HG03066 (cell line): ENCODE measurements at regions not wholly inside any gene's neighbourhood (a gene's known extent, or its start where the extent isn't known, plus 50 kb on each side); places are given as distances from the start of the nearest gene placed in this dataset.
"Not testable (repeated sequence)": the region's sequence is repeated elsewhere in the genome, so short reads cannot be mapped to it uniquely, and the experiment has no call there.

Experiments used
- ATAC-seq: cut with Tn5 transposase; IDR thresholded peaks from one replicate; pipeline ENCODE4 v1.9.1; 2021; ENCODE audit warnings: low read depth; ENCODE audit not compliant: unreplicated experiment

DNA sequence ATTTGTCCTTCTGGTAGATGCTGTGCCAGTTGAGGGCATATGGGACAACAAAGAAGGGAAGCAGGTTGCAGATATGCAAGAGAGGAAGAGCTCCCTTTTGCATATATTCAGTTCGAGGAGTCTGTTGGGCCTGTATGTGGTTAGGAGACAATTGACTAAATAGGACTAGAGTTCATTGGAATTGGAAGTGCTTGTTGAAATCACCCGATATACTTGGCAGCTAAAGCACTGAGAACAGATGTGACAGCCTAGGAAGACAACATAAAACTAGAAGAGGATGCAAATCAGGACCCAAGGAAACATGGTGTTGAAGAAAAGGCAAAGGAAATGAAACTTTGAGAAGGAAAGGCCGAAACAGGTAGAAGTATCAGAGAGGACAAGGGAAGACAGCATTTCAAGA lies 215.2 kb upstream of the P2RY1 start:
- ATAC-seq, result no peak

- no peak for ATAC-seq
Observed at GRCh38 chr3:152620395-152620794, 214.5 kb upstream of the P2RY1 start.

DNA sequence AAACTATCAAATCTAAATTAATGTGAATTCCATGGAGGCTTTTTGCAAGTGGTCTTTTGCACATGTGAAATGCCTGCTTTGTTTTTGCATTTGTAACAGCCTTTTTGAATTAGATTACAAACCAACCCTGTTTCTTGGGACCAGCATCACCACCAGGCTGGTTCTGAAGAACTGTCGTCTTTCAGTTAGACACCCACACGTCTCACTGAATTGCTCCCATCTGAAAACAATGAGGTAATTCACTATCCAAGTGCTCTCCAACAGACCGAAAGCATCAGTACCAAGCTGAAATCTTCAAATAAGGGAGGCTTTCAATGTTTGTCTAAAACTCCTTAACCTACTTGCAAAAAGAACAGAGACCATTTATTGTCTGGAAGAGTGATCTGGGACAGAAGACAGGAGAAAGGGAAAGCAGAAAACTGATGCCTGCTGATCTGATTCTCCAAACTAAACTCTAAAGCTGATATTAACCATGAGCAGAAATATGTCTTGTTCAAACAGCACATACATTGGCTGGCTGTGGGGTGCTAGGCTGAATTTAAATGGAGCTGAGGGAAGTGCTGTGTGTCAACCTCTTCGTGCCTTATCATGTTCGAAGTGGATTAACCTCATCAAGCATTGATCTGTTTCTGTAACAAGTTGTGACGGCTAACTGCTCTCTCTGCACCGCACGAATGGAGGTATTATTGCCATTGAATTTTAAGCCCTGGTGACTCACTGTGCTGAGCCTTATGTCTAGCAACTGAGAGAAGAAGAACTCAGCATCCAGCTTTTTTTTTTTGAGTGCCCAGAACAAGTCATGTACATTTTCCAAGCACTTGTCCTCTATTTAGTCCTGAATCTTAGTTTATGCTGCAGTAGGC lies 213.7 kb upstream of the P2RY1 start:
- ATAC-seq, result no peak

- no peak for ATAC-seq
Observed at GRCh38 chr3:152621967-152622810, 212.7 kb upstream of the P2RY1 start.

DNA sequence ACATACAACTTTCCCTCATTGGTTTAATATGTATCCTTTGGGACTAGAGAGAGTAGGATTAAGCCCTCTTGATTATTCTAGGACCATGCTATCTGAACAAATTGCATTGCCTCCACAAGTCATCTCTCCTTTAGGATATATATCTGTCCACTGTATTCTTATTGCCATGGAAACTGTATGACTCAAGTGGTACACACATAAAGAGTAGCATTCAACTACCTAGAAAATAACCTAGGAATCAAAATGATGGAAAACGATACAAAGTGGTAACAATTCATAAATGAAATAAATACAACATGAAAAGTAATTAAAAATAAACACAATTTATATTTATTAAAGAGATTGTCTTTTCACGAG lies 212.1 kb upstream of the P2RY1 start:
- ATAC-seq, result no peak

GRCh38 chr3:152623286-152623911 lies 211.5 kb upstream of the P2RY1 start:
- no peak for ATAC-seq

DNA sequence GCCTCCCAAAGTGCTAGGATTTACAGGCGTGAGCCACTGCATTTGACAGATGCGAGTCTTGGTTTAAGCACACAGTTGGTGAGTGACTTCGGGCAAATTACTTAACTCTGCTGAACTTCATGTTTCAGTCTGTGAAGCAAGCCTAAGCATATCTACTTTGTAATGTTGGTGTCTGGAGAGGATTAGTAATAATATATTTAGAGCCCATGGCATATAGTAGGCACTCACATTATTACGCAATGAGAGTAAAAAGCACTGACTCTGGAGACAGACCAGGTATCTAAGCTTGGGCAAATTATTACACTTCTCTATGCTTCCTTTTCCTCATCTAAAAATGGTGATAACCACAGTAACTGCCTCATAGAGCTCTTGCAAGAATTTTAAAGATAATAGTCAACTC lies 208.7 kb upstream of the P2RY1 start:
- ATAC-seq, result no peak

- ATAC-seq, result no peak
Observed at GRCh38 chr3:152628496-152628895, 206.4 kb upstream of the P2RY1 start.

GRCh38 chr3:152629363-152630122 lies 205.4 kb upstream of the P2RY1 start:
- ATAC-seq, result no peak

DNA sequence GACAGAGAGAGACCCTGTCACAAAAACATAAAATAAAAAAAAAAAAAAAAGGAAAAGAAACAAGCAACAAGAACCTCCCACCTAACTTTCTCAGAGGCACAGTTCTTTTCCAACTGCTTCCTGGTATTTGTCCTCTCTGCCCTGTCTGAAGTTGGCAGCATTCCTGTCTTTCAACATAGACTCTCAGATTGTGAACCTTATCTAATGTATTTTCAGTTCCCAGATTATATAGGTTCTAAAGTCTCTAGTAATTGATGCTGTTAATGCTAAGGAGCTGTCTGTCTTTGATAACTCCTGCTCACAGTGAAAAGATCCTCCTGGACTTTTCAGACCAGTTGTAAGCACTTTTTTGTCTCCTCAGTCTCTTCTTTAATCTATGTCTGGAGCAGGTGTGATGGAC lies 199.5 kb upstream of the P2RY1 start:
- ATAC-seq, result no peak

- no peak for ATAC-seq
Observed at GRCh38 chr3:152636651-152637050, 198.3 kb upstream of the P2RY1 start.

DNA sequence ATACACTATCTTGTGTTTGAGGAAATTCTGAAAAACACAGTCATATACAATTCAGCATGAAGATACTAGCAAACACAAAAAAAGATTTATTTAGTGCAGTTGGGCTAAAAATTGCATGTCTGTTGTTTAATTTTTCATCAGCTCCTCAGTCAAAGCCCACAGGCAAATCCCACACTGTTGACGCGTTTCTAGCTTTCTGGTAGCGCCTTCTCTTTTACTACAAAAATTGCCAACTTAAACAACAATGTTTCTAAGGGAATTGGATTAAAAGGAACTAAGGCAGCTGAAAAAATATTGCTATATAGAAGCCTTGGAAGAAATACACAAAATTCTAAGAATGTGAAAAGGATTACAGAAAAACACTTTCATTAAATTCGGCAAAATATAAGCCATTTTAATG lies 196.7 kb upstream of the P2RY1 start:
- ATAC-seq, result no peak

- ATAC-seq, result no peak
Observed at GRCh38 chr3:152638707-152639450, 196.1 kb upstream of the P2RY1 start.

GRCh38 chr3:152641198-152641597 lies 193.7 kb upstream of the P2RY1 start:
- ATAC-seq, result no peak

GRCh38 chr3:152642658-152643057 lies 192.3 kb upstream of the P2RY1 start:
- no peak for ATAC-seq

DNA sequence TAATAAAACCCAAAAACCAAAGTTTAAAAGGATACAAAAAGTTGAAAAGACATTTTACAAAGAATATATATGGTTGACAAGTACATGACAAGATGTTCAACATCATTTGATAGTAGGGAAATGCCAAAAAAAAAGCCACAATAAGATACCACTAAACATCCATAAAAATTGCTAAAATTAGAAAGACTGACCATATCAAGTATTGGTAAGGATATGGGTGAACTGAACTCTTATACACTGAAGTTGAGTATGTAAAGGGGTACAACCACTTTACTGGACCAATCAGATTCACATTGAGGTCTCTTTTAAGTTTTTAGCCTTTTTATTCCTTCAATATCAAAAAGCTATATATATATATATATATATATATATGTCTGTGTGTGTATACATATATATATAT lies 190.5 kb upstream of the P2RY1 start:
- no peak for ATAC-seq

DNA sequence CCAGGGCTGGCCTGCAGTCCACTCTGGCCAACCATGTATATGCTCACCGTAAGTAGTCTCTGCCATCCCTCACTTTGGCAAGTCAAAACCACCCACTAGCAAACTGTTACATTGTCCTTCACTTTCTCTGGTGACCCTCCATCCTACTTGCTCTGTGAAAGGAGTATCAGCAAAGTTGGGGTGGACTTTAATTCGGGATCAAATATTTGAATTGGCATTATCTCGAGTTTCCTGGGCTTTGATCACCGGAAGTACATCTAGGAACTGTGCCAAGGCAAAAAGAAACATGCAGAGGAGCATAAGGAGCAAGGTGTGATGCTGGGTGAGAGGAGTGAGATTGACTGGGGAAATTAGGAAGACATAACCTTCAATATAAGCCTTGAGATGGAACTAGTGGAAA lies 188.9 kb upstream of the P2RY1 start:
- ATAC-seq, result no peak

GRCh38 chr3:152650177-152650576 lies 184.8 kb upstream of the P2RY1 start:
- ATAC-seq, result no peak

DNA sequence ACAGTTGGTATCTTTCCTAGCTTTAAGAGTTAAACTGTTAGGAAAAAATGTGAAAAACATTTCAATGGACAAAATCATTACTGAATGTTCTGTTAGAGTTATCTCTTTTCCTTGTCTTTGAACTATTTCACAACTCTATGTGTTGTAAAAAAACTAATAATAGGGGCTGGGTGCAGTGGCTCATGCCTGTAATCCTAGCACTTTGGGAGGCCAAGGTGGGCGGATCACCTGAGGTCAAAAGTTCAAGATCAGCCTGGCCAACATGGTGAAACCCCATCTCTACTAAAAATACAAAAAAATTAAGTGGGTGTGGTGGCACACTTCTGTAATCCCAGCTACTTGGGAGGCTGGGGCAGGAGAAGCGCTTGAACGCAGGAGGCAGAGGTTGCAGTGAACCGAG lies 184.0 kb upstream of the P2RY1 start:
- not testable (repeated sequence) for ATAC-seq
